BJ (cell line): ENCODE measurements at regions not wholly inside any gene's neighbourhood (a gene's known extent, or its start where the extent isn't known, plus 50 kb on each side); places are given as distances from the start of the nearest gene placed in this dataset.

Source experiments
- CTCF ChIA-PET: fragments of 350-600 bp; formaldehyde crosslinking; extraction: SDS; loops from one replicate; lab custom pipeline; 2021; ENCODE audit warnings: antibody characterized with exemption, inconsistent platforms; lab: Yijun Ruan, JAX
- POLR2A ChIA-PET: fragments of 300-600 bp; sonication (Branson Sonifier 250); formaldehyde crosslinking; extraction: SDS; loops from one replicate; lab custom pipeline; 2021; ENCODE audit warnings: antibody characterized with exemption; lab: Charles Lee
- DNase-seq: peaks from one replicate; pipeline ENCODE4 v3.0.0-alpha.2; 2011; ENCODE audit warnings: low read depth
- H3K27me3 ChIP-seq: 2 replicates; pipeline ENCODE4 v1.6.0; 2011; ENCODE audit warnings: low read length; ENCODE audit not compliant: control insufficient read depth, insufficient read depth
- H3K36me3 ChIP-seq: 2 replicates; pipeline ENCODE4 v1.5.1; 2011; ENCODE audit warnings: low read length; ENCODE audit not compliant: control insufficient read depth, insufficient read depth
- H3K4me3 ChIP-seq: 2 replicates; pipeline ENCODE4 v1.5.1; 2011; ENCODE audit warnings: low read depth, mild to moderate bottlenecking, control low read depth, low read length
- TF ChIP-seq, protein P1 (sequence below): IDR thresholded peaks from 2 replicates; pipeline ENCODE4 v1.5.1; 2011; ENCODE audit warnings: low read depth, mild to moderate bottlenecking, control low read depth, inconsistent platforms, low read length, moderate library complexity; ENCODE audit not compliant: insufficient read depth

DNA sequence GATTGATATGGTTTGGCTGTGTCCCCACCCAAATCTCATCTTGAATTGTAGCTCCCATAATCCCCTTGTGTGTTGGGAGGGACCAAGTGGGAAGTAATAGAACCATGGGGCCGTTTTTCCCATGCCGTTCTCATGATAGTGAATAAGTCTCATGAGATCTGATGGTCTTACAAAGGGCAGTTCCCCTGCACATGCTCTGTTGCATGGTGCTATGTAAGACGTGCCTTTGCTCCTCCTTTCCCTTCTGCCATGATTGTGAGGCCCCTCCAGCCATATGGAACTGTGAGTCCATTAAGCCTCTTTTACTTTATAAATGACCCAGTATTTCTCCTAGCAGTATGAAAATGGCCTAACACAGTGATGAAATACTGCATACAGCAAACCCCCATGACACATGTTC is 84.8 kb upstream of the SELENOP start:
- ChIA-PET POLR2A (no interaction called here), CTCF (interaction anchor here (1.8 kb wide), 1 partner anchor 10 kb away, joined by 10 read pairs; no protein-coding TSS in a partner anchor)
- Histone ChIP-seq H3K27me3 (peaks cover 1% of the 10 kb centered on the region; the same call in 1 of the 2 replicates), H3K36me3 (no peaks in the 10 kb centered on the region), H3K4me3 (no peak overlapping the region)
- DNase-seq: no peak
- TF ChIP-seq, protein P1, sequence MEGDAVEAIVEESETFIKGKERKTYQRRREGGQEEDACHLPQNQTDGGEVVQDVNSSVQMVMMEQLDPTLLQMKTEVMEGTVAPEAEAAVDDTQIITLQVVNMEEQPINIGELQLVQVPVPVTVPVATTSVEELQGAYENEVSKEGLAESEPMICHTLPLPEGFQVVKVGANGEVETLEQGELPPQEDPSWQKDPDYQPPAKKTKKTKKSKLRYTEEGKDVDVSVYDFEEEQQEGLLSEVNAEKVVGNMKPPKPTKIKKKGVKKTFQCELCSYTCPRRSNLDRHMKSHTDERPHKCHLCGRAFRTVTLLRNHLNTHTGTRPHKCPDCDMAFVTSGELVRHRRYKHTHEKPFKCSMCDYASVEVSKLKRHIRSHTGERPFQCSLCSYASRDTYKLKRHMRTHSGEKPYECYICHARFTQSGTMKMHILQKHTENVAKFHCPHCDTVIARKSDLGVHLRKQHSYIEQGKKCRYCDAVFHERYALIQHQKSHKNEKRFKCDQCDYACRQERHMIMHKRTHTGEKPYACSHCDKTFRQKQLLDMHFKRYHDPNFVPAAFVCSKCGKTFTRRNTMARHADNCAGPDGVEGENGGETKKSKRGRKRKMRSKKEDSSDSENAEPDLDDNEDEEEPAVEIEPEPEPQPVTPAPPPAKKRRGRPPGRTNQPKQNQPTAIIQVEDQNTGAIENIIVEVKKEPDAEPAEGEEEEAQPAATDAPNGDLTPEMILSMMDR: no peak

DNA sequence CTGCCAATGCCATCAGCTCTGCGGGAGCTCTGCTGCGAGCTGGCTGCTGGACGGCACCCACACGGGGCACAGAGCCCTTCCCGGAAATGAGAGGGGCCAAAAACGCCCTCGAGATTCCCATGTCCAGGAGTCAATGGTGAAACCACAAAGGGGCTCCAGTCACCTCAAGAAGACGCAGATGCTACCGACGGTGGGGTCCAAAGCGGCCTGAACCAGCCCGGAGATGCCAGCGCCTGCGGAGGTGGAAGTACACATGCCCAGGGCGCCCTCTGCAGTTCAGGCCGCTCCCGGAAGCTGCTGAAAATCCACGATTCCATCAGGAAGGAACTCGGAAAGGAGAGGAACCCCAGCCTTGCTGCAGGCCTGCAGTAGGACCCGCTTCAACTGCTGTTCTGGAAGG is 82.4 kb upstream of the SELENOP start:
- Histone ChIP-seq H3K4me3 (no peak overlapping the region), H3K36me3 (no peaks in the 10 kb centered on the region), H3K27me3 (peaks cover 5% of the 10 kb centered on the region)
- TF ChIP-seq, protein P1: peak; percentile 31; the same call in 1 of the 2 replicates
- ChIA-PET POLR2A (no interaction called here), CTCF (interaction anchor here (1.2 kb wide), 1 partner anchor 24 kb away, joined by 3 read pairs; no protein-coding TSS in a partner anchor)
- DNase-seq: no peak

DNA sequence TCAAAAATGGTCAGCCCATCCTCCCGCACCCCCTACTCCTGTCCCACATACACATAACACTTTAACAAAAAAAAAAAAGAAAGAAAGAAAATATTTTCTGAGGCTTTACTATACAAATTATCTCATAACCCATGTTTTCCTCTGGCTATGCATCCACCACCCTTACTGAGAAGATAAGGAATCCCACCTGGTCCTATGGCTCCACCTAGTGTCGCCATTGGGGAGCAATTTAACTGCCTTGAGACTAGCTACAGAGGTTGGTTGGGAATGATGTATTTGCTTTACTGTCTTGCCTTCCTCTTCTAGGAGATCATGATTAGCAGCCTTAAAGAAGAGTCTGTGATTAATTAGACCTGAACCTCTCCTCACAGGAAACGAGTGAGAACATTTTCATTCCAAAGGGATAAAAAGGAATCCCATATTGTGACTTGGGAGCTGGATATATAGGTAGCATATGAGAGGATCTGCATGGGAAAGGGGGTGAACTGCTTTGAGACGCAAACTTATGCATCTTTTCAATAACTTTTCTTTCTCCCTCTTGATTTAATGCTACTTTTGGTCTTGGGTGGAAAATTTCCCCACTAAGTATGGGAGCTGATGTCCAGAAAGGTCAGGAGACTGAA is 77.7 kb upstream of the SELENOP start:
- POLR2A ChIA-PET: no interaction called here
- peak; percentile 11 for DNase-seq
- CTCF ChIA-PET: interaction anchor here (0.6 to 3.1 kb wide), 23 partner anchors 9 to 1033 kb away, joined by 3 to 35 read pairs (median 4); partner anchors contain the start of gene GHR
- peaks cover 10% of the 10 kb centered on the region for H3K27me3 ChIP-seq
- no peaks in the 10 kb centered on the region for H3K36me3 ChIP-seq
- TF ChIP-seq, protein P1: peak; percentile 89
- no peak overlapping the region for H3K4me3 ChIP-seq

DNA sequence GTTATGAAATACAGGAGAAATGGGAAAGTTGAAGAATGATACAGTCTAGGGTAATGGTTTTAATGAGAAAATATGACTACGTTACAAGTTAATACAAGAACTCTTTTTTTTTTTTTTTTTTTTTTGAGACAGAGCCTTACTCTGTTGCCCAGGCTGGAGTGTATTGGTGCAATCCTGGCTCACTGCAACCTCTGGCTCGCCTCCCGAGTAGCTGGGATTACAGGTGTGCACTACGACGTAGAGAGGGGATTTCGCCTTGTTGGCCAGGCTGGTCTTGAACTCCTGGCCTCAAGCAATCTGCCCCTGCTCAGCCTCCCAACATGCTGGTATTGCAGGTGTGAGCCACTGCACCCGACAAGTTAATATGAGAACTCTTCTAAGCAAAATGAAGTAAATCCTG is 77.1 kb upstream of the SELENOP start:
- POLR2A ChIA-PET: no interaction called here

DNA sequence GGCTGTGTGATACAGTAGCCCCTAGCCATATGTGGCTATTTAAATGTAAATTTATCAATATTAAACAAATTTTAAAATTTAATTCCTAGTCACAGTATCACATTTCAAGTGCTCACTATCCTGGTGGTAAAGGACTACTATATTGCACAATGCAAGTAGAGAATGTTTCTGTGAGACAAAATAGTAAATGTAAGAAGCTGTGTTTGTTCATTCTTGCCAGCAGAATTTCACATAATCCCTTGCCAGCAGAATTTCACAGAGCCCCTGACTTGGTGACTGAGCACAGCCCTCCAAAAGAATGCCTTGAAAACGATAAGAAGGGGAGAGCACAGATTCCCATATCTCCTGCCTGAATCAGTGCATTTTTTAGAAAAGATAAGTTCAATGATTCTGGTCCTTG is 75.9 kb upstream of the SELENOP start:
- TF ChIP-seq, protein P1: no peak
- no peaks in the 10 kb centered on the region for H3K36me3 ChIP-seq
- peaks cover 10% of the 10 kb centered on the region for H3K27me3 ChIP-seq
- CTCF ChIA-PET: interaction anchor here (1.3 to 3.1 kb wide), 2 partner anchors 9 to 47 kb away, joined by 3 to 35 read pairs; no protein-coding TSS in a partner anchor
- no peak for DNase-seq
- no peak overlapping the region for H3K4me3 ChIP-seq
- POLR2A ChIA-PET: no interaction called here

More for the DNA sequence above, 77.1 kb upstream of the SELENOP start:
- Histone ChIP-seq H3K4me3 (no peak overlapping the region), H3K27me3 (peaks cover 10% of the 10 kb centered on the region), H3K36me3 (no peaks in the 10 kb centered on the region)
- CTCF ChIA-PET: interaction anchor here (0.7 to 3.1 kb wide), 17 partner anchors 10 to 1032 kb away, joined by 3 to 35 read pairs (median 4); no protein-coding TSS in a partner anchor
- no peak for DNase-seq
- TF ChIP-seq, protein P1: no peak
